Right lobe of liver (tissue), 6 donors: ENCODE measurements at regions not wholly inside any gene's neighbourhood (a gene's known extent, or its start where the extent isn't known, plus 50 kb on each side); places are given as distances from the start of the nearest gene placed in this dataset.

Source experiments
- ATAC-seq, 4 donors: fragments of 200-7000 bp; cut with Tn5 transposase; one replicate each; pipeline ENCODE4 v1.9.1; 2020; ENCODE audit warnings: mild to moderate bottlenecking in 4 of 4, moderate library complexity in 4 of 4
- DNase-seq, 3 donors: peaks; one replicate each; pipeline ENCODE4 v3.0.0-alpha.2; 2020
- H3K27ac ChIP-seq, 3 donors: fragments of 200-600 bp; one replicate each; pipeline ENCODE4 v1.8.0; 2022
- H3K27me3 ChIP-seq, 2 donors: fragments of 200-600 bp; one replicate each; pipeline ENCODE4 v1.8.0; 2022
- H3K36me3 ChIP-seq, 4 donors: fragments of 200-600 bp; sonication (generic) in 1 of 4; one replicate each; pipeline versions ENCODE4 v1.5.1 to v1.8.0; 2017 to 2022; ENCODE audit warnings: control low read depth in 1 of 4
- H3K4me1 ChIP-seq, 4 donors: fragments of 200-600 bp; sonication (generic) in 1 of 4; one replicate each; pipeline versions ENCODE4 v1.5.1 to v1.8.0; 2017 to 2022; ENCODE audit warnings: control low read depth in 1 of 4
- H3K4me3 ChIP-seq, 3 donors: fragments of 200-600 bp; one replicate each; pipeline ENCODE4 v1.8.0; 2022
- H3K9me3 ChIP-seq, 4 donors: fragments of 200-600 bp; sonication (generic) in 1 of 4; one replicate each; pipeline versions ENCODE4 v1.5.1 to v1.8.0; 2017 to 2022; ENCODE audit warnings: control low read depth in 1 of 4
- CTCF ChIP-seq, 4 donors: fragments of 200-600 bp in 3 of 4; fragments of 450-650 bp in 1 of 4; IDR thresholded peaks; one replicate each; pipeline versions ENCODE4 v1.5.1 to v1.8.0; 2016 to 2022; ENCODE audit warnings: antibody characterized with exemption in 4 of 4, mild to moderate bottlenecking in 2 of 4
- POLR2A ChIP-seq: fragments of 450-650 bp; IDR thresholded peaks from one replicate; pipeline ENCODE4 v1.6.1; 2017; ENCODE audit warnings: antibody characterized with exemption, mild to moderate bottlenecking
- WGBS: methylation state at CpG from one replicate; pipeline ENCODE4 v1.1.6; 2018; ENCODE audit warnings: low coverage, low lambda C conversion rate; ENCODE audit not compliant: insufficient coverage; ENCODE audit errors: missing lambda C conversion rate; 5-methylcytosine and 5-hydroxymethylcytosine counted together
- intact Hi-C, 2 donors: fragments of 100-400 bp; cut with DNase I; formaldehyde crosslinking; loops; one replicate each; pipeline versions ENCODE4 v1.11.2 to v1.14.1; 2022
- donor health status: DM: no; HTN: yes; CAD: no.
- donor health status: DM: no; HTN: no; CAD: no.
- donor health status: DM: no; HTN: no; CAD: no.
- donor health status: DM: no; HTN: yes; CAD: no.
- donor health status: DM: no; HTN: yes; CAD: no.

- ATAC-seq (no peak), DNase-seq (no peak)
- Histone ChIP-seq H3K9me3 (no peaks in the 10 kb centered on the region), H3K27ac (no peak overlapping the region), H3K4me3 (no peak overlapping the region), H3K36me3 (no peaks in the 10 kb centered on the region), H3K4me1 (no peaks in the 10 kb centered on the region), H3K27me3 (no peaks in the 10 kb centered on the region)
- no peak for TF ChIP-seq CTCF (IDR thresholded peaks at IDR 0.05)
- TF ChIP-seq POLR2A = no peak
- 21% methylated on average over 2 of the region's 2 CpGs for WGBS
- intact Hi-C loops = no loop called here
Measured at GRCh38 chr1:112237983-112238545, 157.9 kb upstream of the CTTNBP2NL start.

GRCh38 chr1:112239683-112240330, 156.2 kb upstream of the CTTNBP2NL start:
- ATAC-seq (no peak), DNase-seq (no peak)
- H3K36me3 ChIP-seq = no peaks in the 10 kb centered on the region
- H3K27ac ChIP-seq = no peak overlapping the region
- 57% methylated on average over 6 of the region's 6 CpGs for WGBS
- H3K27me3 ChIP-seq = no peaks in the 10 kb centered on the region
- TF ChIP-seq POLR2A (no peak), CTCF (IDR thresholded peaks at IDR 0.05) (no peak)
- H3K4me3 ChIP-seq = no peak overlapping the region
- intact Hi-C loops = no loop called here
- H3K4me1 ChIP-seq = no peaks in the 10 kb centered on the region
- no peaks in the 10 kb centered on the region for H3K9me3 ChIP-seq

- TF ChIP-seq CTCF (IDR thresholded peaks at IDR 0.05) = no peak
- TF ChIP-seq POLR2A = no peak
- H3K4me1 ChIP-seq = no peaks in the 10 kb centered on the region
- H3K27ac ChIP-seq = no peak overlapping the region
- DNase-seq (no peak), ATAC-seq (no peak)
- intact Hi-C loops = no loop called here
- no peak overlapping the region for H3K4me3 ChIP-seq
- H3K9me3 ChIP-seq = no peaks in the 10 kb centered on the region
- no peaks in the 10 kb centered on the region for H3K27me3 ChIP-seq
- H3K36me3 ChIP-seq = no peaks in the 10 kb centered on the region
- 52% methylated on average over 2 of the region's 5 CpGs for WGBS
Measured at GRCh38 chr1:112242470-112242869, 153.5 kb upstream of the CTTNBP2NL start.

GRCh38 chr1:112244131-112244530, 151.9 kb upstream of the CTTNBP2NL start:
- no peak for DNase-seq
- intact Hi-C loops = no loop called here
- ATAC-seq = no peak
- Histone ChIP-seq H3K4me1 (no peaks in the 10 kb centered on the region), H3K9me3 (no peaks in the 10 kb centered on the region), H3K4me3 (no peak overlapping the region), H3K27ac (no peak overlapping the region), H3K27me3 (no peaks in the 10 kb centered on the region), H3K36me3 (no peaks in the 10 kb centered on the region)
- no peak for TF ChIP-seq CTCF (IDR thresholded peaks at IDR 0.05)
- no peak for TF ChIP-seq POLR2A
- 90% methylated on average over 2 of the region's 3 CpGs for WGBS
